IPS-20b (cell line): ENCODE measurements at regions not wholly inside any gene's neighbourhood (a gene's known extent, or its start where the extent isn't known, plus 50 kb on each side); places are given as distances from the start of the nearest gene placed in this dataset.

Source experiments
- H3K27ac ChIP-seq: one replicate; pipeline ENCODE4 v1.5.1; 2013; ENCODE audit warnings: low read length
- H3K27me3 ChIP-seq: 2 replicates; pipeline ENCODE4 v1.6.1; 2013; ENCODE audit warnings: mild to moderate bottlenecking, low read length, inconsistent platforms; ENCODE audit not compliant: insufficient read depth
- H3K36me3 ChIP-seq: 2 replicates; pipeline ENCODE4 v1.6.1; 2013; ENCODE audit warnings: low read depth, mild to moderate bottlenecking, inconsistent platforms, low read length, moderate library complexity; ENCODE audit not compliant: insufficient read depth
- H3K4me1 ChIP-seq: 2 replicates; pipeline ENCODE4 v1.6.1; 2013; ENCODE audit warnings: mild to moderate bottlenecking, control low read depth, inconsistent platforms, low read length, moderate library complexity; ENCODE audit not compliant: insufficient read depth
- H3K4me3 ChIP-seq: 2 replicates; pipeline ENCODE4 v1.5.1; 2013; ENCODE audit warnings: mild to moderate bottlenecking, low read length, inconsistent platforms
- H3K9ac ChIP-seq: 2 replicates; pipeline ENCODE4 v1.6.1; 2013; ENCODE audit warnings: low read depth, mild to moderate bottlenecking, inconsistent platforms, low read length, moderate library complexity
- H3K9me3 ChIP-seq: 2 replicates; pipeline ENCODE4 v1.6.1; 2013; ENCODE audit warnings: mild to moderate bottlenecking, low read depth, low read length, inconsistent platforms; ENCODE audit not compliant: insufficient read depth

- Histone ChIP-seq H3K27ac (no peak overlapping the region), H3K9me3 (peaks cover 22% of the 10 kb centered on the region), H3K36me3 (no peaks in the 10 kb centered on the region), H3K4me3 (no peak overlapping the region), H3K27me3 (no peaks in the 10 kb centered on the region), H3K4me1 (no peaks in the 10 kb centered on the region), H3K9ac (no peak overlapping the region)
Measured at GRCh38 chr2:2754940-2755339, 423.9 kb upstream of the MYT1L start.

GRCh38 chr2:2751715-2752315 lies 420.7 kb upstream of the MYT1L start:
- Histone ChIP-seq H3K36me3 (no peaks in the 10 kb centered on the region), H3K4me1 (no peaks in the 10 kb centered on the region), H3K27me3 (no peaks in the 10 kb centered on the region), H3K9ac (no peak overlapping the region), H3K27ac (no peak overlapping the region), H3K9me3 (peaks cover 21% of the 10 kb centered on the region), H3K4me3 (no peak overlapping the region)

GRCh38 chr2:2750867-2751714 lies 420.0 kb upstream of the MYT1L start:
- Histone ChIP-seq H3K27ac (no peak overlapping the region), H3K4me1 (no peaks in the 10 kb centered on the region), H3K27me3 (no peaks in the 10 kb centered on the region), H3K4me3 (no peak overlapping the region), H3K9ac (no peak overlapping the region), H3K36me3 (no peaks in the 10 kb centered on the region), H3K9me3 (peaks cover 21% of the 10 kb centered on the region)

- Histone ChIP-seq H3K9me3 (peaks cover 13% of the 10 kb centered on the region), H3K27me3 (no peaks in the 10 kb centered on the region), H3K36me3 (no peaks in the 10 kb centered on the region), H3K4me1 (no peaks in the 10 kb centered on the region), H3K4me3 (no peak overlapping the region), H3K27ac (no peak overlapping the region), H3K9ac (no peak overlapping the region)
Measured at GRCh38 chr2:2749206-2749598, 418.1 kb upstream of the MYT1L start.

GRCh38 chr2:2748399-2749205 lies 417.5 kb upstream of the MYT1L start:
- Histone ChIP-seq H3K4me1 (no peaks in the 10 kb centered on the region), H3K9ac (no peak overlapping the region), H3K36me3 (no peaks in the 10 kb centered on the region), H3K4me3 (no peak overlapping the region), H3K27ac (no peak overlapping the region), H3K27me3 (no peaks in the 10 kb centered on the region), H3K9me3 (peaks cover 7% of the 10 kb centered on the region; the same call in 1 of the 2 replicates)

- Histone ChIP-seq H3K27ac (no peak overlapping the region), H3K4me3 (no peak overlapping the region), H3K9ac (no peak overlapping the region), H3K36me3 (no peaks in the 10 kb centered on the region), H3K27me3 (no peaks in the 10 kb centered on the region), H3K9me3 (0 out of 2 replicates have a peak, but pooled peaks cover under 1% of the 10 kb centered on the region), H3K4me1 (no peaks in the 10 kb centered on the region)
Measured at GRCh38 chr2:2747797-2748301, 416.8 kb upstream of the MYT1L start.

GRCh38 chr2:2746731-2747130 lies 415.7 kb upstream of the MYT1L start:
- H3K4me1 ChIP-seq, result no peaks in the 10 kb centered on the region
- no peak overlapping the region for H3K4me3 ChIP-seq
- H3K9me3 ChIP-seq, result no peaks in the 10 kb centered on the region
- no peak overlapping the region for H3K9ac ChIP-seq
- no peak overlapping the region for H3K27ac ChIP-seq
- H3K36me3 ChIP-seq, result no peaks in the 10 kb centered on the region
- H3K27me3 ChIP-seq, result no peaks in the 10 kb centered on the region

- no peaks in the 10 kb centered on the region for H3K36me3 ChIP-seq
- H3K9ac ChIP-seq, result no peak overlapping the region
- H3K9me3 ChIP-seq, result no peaks in the 10 kb centered on the region
- H3K4me3 ChIP-seq, result no peak overlapping the region
- H3K27ac ChIP-seq, result no peak overlapping the region
- no peaks in the 10 kb centered on the region for H3K27me3 ChIP-seq
- H3K4me1 ChIP-seq, result no peaks in the 10 kb centered on the region
Measured at GRCh38 chr2:2744958-2745715, 414.1 kb upstream of the MYT1L start.

GRCh38 chr2:2744107-2744506 lies 413.0 kb upstream of the MYT1L start:
- Histone ChIP-seq H3K27me3 (no peaks in the 10 kb centered on the region), H3K4me3 (no peak overlapping the region), H3K9ac (no peak overlapping the region), H3K9me3 (no peaks in the 10 kb centered on the region), H3K4me1 (no peaks in the 10 kb centered on the region), H3K27ac (no peak overlapping the region), H3K36me3 (no peaks in the 10 kb centered on the region)

- Histone ChIP-seq H3K36me3 (no peaks in the 10 kb centered on the region), H3K9ac (no peak overlapping the region), H3K27ac (no peak overlapping the region), H3K4me1 (no peaks in the 10 kb centered on the region), H3K27me3 (no peaks in the 10 kb centered on the region), H3K4me3 (no peak overlapping the region), H3K9me3 (no peaks in the 10 kb centered on the region)
Measured at GRCh38 chr2:2743164-2743571, 412.1 kb upstream of the MYT1L start.

- Histone ChIP-seq H3K4me3 (no peak overlapping the region), H3K27me3 (no peaks in the 10 kb centered on the region), H3K9me3 (no peaks in the 10 kb centered on the region), H3K9ac (no peak overlapping the region), H3K36me3 (no peaks in the 10 kb centered on the region), H3K4me1 (no peaks in the 10 kb centered on the region), H3K27ac (no peak overlapping the region)
Measured at GRCh38 chr2:2742726-2743125, 411.7 kb upstream of the MYT1L start.
